ENCODE measurements at regions not wholly inside any gene's neighbourhood (a gene's known extent, or its start where the extent isn't known, plus 50 kb on each side); places are given as distances from the start of the nearest gene placed in this dataset.

- no peak for DNase-seq (ENCODE audit: unreplicated experiment)
- TF ChIP-seq CTCF (IDR thresholded peaks at IDR 0.05; ENCODE audit: unreplicated experiment) = no peak
- H3K36me3 Mint-ChIP-seq (ENCODE audit: insufficient read depth, unreplicated experiment) = no peaks in the 10 kb centered on the region
- BruUV-seq (replicated peaks) = no TSS peak
- peaks cover 47% of the 10 kb centered on the region for H3K9me3 Mint-ChIP-seq (ENCODE audit: unreplicated experiment)
- no peaks in the 10 kb centered on the region for H3K4me1 Mint-ChIP-seq (ENCODE audit: insufficient read depth, unreplicated experiment)
- ChIA-PET POLR2A (no interaction called here), CTCF (no interaction called here)
- H3K4me3 Mint-ChIP-seq (ENCODE audit: unreplicated experiment) = no peak overlapping the region
- intact Hi-C loops (cut with micrococcal nuclease) = no loop called here
- no peaks in the 10 kb centered on the region for H3K27me3 Mint-ChIP-seq (ENCODE audit: insufficient read depth, unreplicated experiment)
- no peak overlapping the region for H3K27ac Mint-ChIP-seq (ENCODE audit: low read depth, unreplicated experiment)
These were observed 92.3 kb upstream of the B3GAT1 start for GRCh38 chr11:134504146-134504905.

GRCh38 chr11:134503596-134503995 is 91.6 kb upstream of the B3GAT1 start:
- H3K9me3 Mint-ChIP-seq (ENCODE audit: unreplicated experiment) = peaks cover 50% of the 10 kb centered on the region
- BruUV-seq (replicated peaks) = no TSS peak
- intact Hi-C loops (cut with micrococcal nuclease) = no loop called here
- no peak for TF ChIP-seq CTCF (IDR thresholded peaks at IDR 0.05; ENCODE audit: unreplicated experiment)
- no peak for DNase-seq (ENCODE audit: unreplicated experiment)
- H3K4me3 Mint-ChIP-seq (ENCODE audit: unreplicated experiment) = no peak overlapping the region
- ChIA-PET POLR2A (no interaction called here), CTCF (no interaction called here)
- no peak overlapping the region for H3K27ac Mint-ChIP-seq (ENCODE audit: low read depth, unreplicated experiment)
- H3K36me3 Mint-ChIP-seq (ENCODE audit: insufficient read depth, unreplicated experiment) = no peaks in the 10 kb centered on the region
- H3K27me3 Mint-ChIP-seq (ENCODE audit: insufficient read depth, unreplicated experiment) = no peaks in the 10 kb centered on the region
- no peaks in the 10 kb centered on the region for H3K4me1 Mint-ChIP-seq (ENCODE audit: insufficient read depth, unreplicated experiment)

- no TSS peak for BruUV-seq (replicated peaks)
- TF ChIP-seq CTCF (IDR thresholded peaks at IDR 0.05; ENCODE audit: unreplicated experiment) = no peak
- H3K4me1 Mint-ChIP-seq (ENCODE audit: insufficient read depth, unreplicated experiment) = no peaks in the 10 kb centered on the region
- H3K4me3 Mint-ChIP-seq (ENCODE audit: unreplicated experiment) = no peak overlapping the region
- DNase-seq (ENCODE audit: unreplicated experiment) = no peak
- H3K27ac Mint-ChIP-seq (ENCODE audit: low read depth, unreplicated experiment) = no peak overlapping the region
- no peaks in the 10 kb centered on the region for H3K36me3 Mint-ChIP-seq (ENCODE audit: insufficient read depth, unreplicated experiment)
- intact Hi-C loops (cut with micrococcal nuclease) = no loop called here
- ChIA-PET CTCF (no interaction called here), POLR2A (no interaction called here)
- H3K27me3 Mint-ChIP-seq (ENCODE audit: insufficient read depth, unreplicated experiment) = no peaks in the 10 kb centered on the region
- peaks cover 45% of the 10 kb centered on the region for H3K9me3 Mint-ChIP-seq (ENCODE audit: unreplicated experiment)
These were observed 91.1 kb upstream of the B3GAT1 start for GRCh38 chr11:134503100-134503499.

- no peak for DNase-seq (ENCODE audit: unreplicated experiment)
- BruUV-seq (replicated peaks) = no TSS peak
- Mint-ChIP-seq H3K4me1 (ENCODE audit: insufficient read depth, unreplicated experiment) (no peaks in the 10 kb centered on the region), H3K9me3 (ENCODE audit: unreplicated experiment) (peaks cover 51% of the 10 kb centered on the region), H3K27ac (ENCODE audit: low read depth, unreplicated experiment) (no peak overlapping the region), H3K36me3 (ENCODE audit: insufficient read depth, unreplicated experiment) (no peaks in the 10 kb centered on the region), H3K4me3 (ENCODE audit: unreplicated experiment) (no peak overlapping the region), H3K27me3 (ENCODE audit: insufficient read depth, unreplicated experiment) (no peaks in the 10 kb centered on the region)
- ChIA-PET POLR2A (no interaction called here), CTCF (no interaction called here)
- TF ChIP-seq CTCF (IDR thresholded peaks at IDR 0.05; ENCODE audit: unreplicated experiment) = no peak
- intact Hi-C loops (cut with micrococcal nuclease) = no loop called here
These were observed 90.1 kb upstream of the B3GAT1 start for GRCh38 chr11:134502153-134502550.

All from MCF 10A (cell line).